SK-N-MC (cell line): ENCODE measurements at regions not wholly inside any gene's neighbourhood (a gene's known extent, or its start where the extent isn't known, plus 50 kb on each side); places are given as distances from the start of the nearest gene placed in this dataset.

Experiments
- DNase-seq: peaks from one replicate; pipeline ENCODE4 v3.0.0-alpha.2; 2011; ENCODE audit warnings: low read depth, low spot score
- H3K27ac ChIP-seq: fragments of 200-600 bp; sonication (generic); 2 replicates; pipeline ENCODE4 v1.5.1; 2016; ENCODE audit warnings: mixed run types
- H3K36me3 ChIP-seq: fragments of 200-600 bp; sonication (generic); 2 replicates; pipeline ENCODE4 v1.6.1; 2017; ENCODE audit warnings: antibody characterized with exemption, low read length, mixed read lengths; ENCODE audit not compliant: insufficient read depth
- H3K4me3 ChIP-seq: fragments of 200-600 bp; sonication (generic); 2 replicates; pipeline ENCODE4 v1.5.1; 2016
- H3K9ac ChIP-seq: fragments of 200-600 bp; sonication (generic); 2 replicates; pipeline ENCODE4 v1.8.0; 2017; ENCODE audit warnings: mixed run types, mixed read lengths; ENCODE audit not compliant: insufficient read length
- H3K9me3 ChIP-seq: fragments of 200-600 bp; sonication (generic); 2 replicates; pipeline ENCODE4 v1.6.1; 2017; ENCODE audit warnings: low read depth, mild to moderate bottlenecking, antibody characterized with exemption, low read length, moderate library complexity, mixed read lengths
- EZH2 ChIP-seq: fragments of 200-600 bp; sonication (generic); IDR thresholded peaks from one replicate; pipeline ENCODE4 v1.6.1; 2017; ENCODE audit warnings: antibody characterized with exemption
- FOXP2 ChIP-seq: optimal IDR thresholded peaks from 2 replicates; pipeline ENCODE3; 2011; ENCODE audit warnings: mild to moderate bottlenecking, moderate library complexity; ENCODE audit not compliant: insufficient read depth; ENCODE audit errors: extremely low read length, control extremely low read depth
- POLR2AphosphoS5 ChIP-seq: IDR thresholded peaks from 2 replicates; pipeline ENCODE4 v1.6.1; 2012; ENCODE audit warnings: mild to moderate bottlenecking, low read depth, low read length, borderline replicate concordance

DNA sequence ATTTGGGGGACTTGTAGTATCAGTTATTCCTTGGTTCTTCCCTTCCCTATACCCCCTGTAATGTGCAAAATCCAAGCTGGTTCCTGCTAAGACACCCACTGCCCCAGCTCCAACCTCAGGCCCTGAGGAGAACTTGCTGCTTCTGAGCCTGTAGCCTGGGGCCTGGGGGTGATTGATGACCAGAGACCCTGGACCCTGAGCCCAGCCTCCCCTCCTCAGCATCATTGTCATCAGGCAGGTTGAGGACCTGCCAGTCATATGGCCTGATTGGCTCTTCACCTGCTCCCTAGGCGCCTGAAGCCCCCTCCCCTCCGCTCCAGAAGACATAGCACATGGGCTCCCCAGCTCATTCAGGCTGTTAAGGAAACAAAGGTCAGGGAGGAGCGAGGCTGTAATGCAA lies 73.8 kb upstream of the YWHAQ start:
- Histone ChIP-seq H3K36me3 (no peaks in the 10 kb centered on the region), H3K27ac (no peak overlapping the region), H3K9me3 (no peaks in the 10 kb centered on the region), H3K4me3 (no peak overlapping the region), H3K9ac (no peak overlapping the region)
- DNase-seq: no peak
- TF ChIP-seq EZH2 (no peak), FOXP2 (no peak), POLR2AphosphoS5 (no peak)

GRCh38 chr2:9705196-9705595 lies 74.4 kb upstream of the YWHAQ start:
- Histone ChIP-seq H3K27ac (no peak overlapping the region), H3K36me3 (no peaks in the 10 kb centered on the region), H3K9me3 (no peaks in the 10 kb centered on the region), H3K4me3 (no peak overlapping the region), H3K9ac (no peak overlapping the region)
- no peak for DNase-seq
- TF ChIP-seq EZH2 (no peak), FOXP2 (no peak), POLR2AphosphoS5 (no peak)

- no peak overlapping the region for H3K9ac ChIP-seq
- no peak for DNase-seq
- no peak overlapping the region for H3K4me3 ChIP-seq
- H3K36me3 ChIP-seq: no peaks in the 10 kb centered on the region
- H3K27ac ChIP-seq: no peak overlapping the region
- TF ChIP-seq FOXP2 (no peak), POLR2AphosphoS5 (no peak), EZH2 (no peak)
- no peaks in the 10 kb centered on the region for H3K9me3 ChIP-seq
Observed at GRCh38 chr2:9707008-9707407, 76.2 kb upstream of the YWHAQ start.

- Histone ChIP-seq H3K9ac (no peak overlapping the region), H3K27ac (no peak overlapping the region), H3K4me3 (no peak overlapping the region), H3K36me3 (no peaks in the 10 kb centered on the region), H3K9me3 (no peaks in the 10 kb centered on the region)
- TF ChIP-seq FOXP2: no peak
- no peak for TF ChIP-seq POLR2AphosphoS5
- TF ChIP-seq EZH2: no peak
- no peak for DNase-seq
Observed at GRCh38 chr2:9707611-9708160, 76.9 kb upstream of the YWHAQ start.

DNA sequence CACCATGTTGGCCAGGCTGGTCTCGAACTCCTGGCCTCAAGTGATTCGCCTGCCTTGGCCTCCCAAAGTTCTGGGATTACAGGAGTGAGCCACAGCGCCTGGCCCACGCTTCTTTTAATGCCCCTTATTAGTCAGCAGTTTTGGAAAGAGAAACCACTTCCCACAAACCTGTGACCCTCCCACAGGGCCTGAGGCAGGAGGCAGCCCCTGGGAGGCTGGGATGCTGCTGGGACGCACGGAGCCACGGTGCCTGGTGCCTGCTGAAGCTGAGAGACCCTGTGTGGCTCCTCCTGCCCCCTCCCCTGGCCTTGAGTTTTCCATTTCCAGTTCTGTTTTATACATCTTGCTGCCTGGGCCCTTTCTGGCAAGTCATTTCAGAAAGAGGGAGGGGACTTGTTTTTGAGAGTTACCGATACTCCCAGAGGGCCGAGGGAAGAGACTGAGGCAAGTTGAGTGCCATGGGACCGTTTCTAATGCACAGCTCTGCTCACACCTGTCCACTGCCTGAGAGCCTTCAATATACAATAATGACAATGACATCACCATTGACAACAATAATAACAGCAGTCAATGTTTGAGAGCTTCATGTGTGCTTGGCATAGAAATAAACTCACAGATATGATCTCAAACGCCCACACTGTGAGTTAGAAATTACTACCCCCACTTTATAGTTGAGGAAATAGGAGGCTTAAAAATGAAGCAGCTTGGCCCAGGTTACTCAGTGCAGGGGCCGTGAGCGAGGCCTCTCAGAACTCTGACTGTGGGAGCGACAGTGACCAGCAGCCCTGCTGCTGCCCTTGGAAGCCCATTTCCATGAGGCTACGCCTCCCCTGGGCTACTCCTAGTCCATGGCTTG lies 78.1 kb upstream of the YWHAQ start:
- Histone ChIP-seq H3K27ac (no peak overlapping the region), H3K4me3 (no peak overlapping the region), H3K36me3 (no peaks in the 10 kb centered on the region), H3K9ac (no peak overlapping the region), H3K9me3 (no peaks in the 10 kb centered on the region)
- no peak for DNase-seq
- no peak for TF ChIP-seq POLR2AphosphoS5
- no peak for TF ChIP-seq EZH2
- TF ChIP-seq FOXP2: no peak

GRCh38 chr2:9709539-9710285 lies 78.9 kb upstream of the YWHAQ start:
- DNase-seq: no peak
- Histone ChIP-seq H3K36me3 (no peaks in the 10 kb centered on the region), H3K4me3 (no peak overlapping the region), H3K27ac (no peak overlapping the region), H3K9ac (no peak overlapping the region), H3K9me3 (no peaks in the 10 kb centered on the region)
- no peak for TF ChIP-seq POLR2AphosphoS5
- TF ChIP-seq EZH2: no peak
- no peak for TF ChIP-seq FOXP2

- no peak for DNase-seq
- H3K36me3 ChIP-seq: no peaks in the 10 kb centered on the region
- TF ChIP-seq FOXP2 (no peak), EZH2 (no peak), POLR2AphosphoS5 (no peak)
- H3K9me3 ChIP-seq: no peaks in the 10 kb centered on the region
- H3K27ac ChIP-seq: no peak overlapping the region
- no peak overlapping the region for H3K9ac ChIP-seq
- H3K4me3 ChIP-seq: no peak overlapping the region
Observed at GRCh38 chr2:9710311-9710710, 79.5 kb upstream of the YWHAQ start.

DNA sequence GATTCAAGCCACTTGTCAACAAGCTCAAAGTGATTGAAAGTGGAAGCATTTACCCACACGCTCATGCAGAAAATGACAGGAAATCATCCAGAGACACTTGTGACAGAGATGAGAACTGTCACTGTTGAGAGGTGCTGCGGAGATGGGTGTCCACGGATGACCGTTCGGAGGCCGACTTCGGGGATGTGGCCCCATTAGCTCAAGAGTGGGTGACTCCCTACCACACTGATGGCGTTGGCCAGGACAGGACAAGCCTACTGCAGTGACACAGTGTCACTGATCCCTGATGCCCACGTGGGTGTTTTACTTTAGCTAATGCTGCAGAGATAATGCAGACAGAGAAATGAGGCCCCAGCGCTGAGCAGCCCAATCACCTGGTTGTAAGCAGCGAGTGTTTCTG lies 81.5 kb upstream of the YWHAQ start:
- no peak overlapping the region for H3K4me3 ChIP-seq
- TF ChIP-seq FOXP2 (no peak), EZH2 (no peak), POLR2AphosphoS5 (no peak)
- H3K9ac ChIP-seq: no peak overlapping the region
- H3K36me3 ChIP-seq: no peaks in the 10 kb centered on the region
- DNase-seq: no peak
- H3K27ac ChIP-seq: no peak overlapping the region
- no peaks in the 10 kb centered on the region for H3K9me3 ChIP-seq

- Histone ChIP-seq H3K4me3 (no peak overlapping the region), H3K9me3 (no peaks in the 10 kb centered on the region), H3K36me3 (no peaks in the 10 kb centered on the region), H3K27ac (no peak overlapping the region), H3K9ac (no peak overlapping the region)
- no peak for TF ChIP-seq FOXP2
- TF ChIP-seq EZH2: no peak
- TF ChIP-seq POLR2AphosphoS5: no peak
- DNase-seq: no peak
Observed at GRCh38 chr2:9714630-9715214, 83.9 kb upstream of the YWHAQ start.
